B cell (primary cell): ENCODE measurements at regions not wholly inside any gene's neighbourhood (a gene's known extent, or its start where the extent isn't known, plus 50 kb on each side); places are given as distances from the start of the nearest gene placed in this dataset.

Experiments used
- ATAC-seq: fragments of 200-7000 bp; cut with Tn5 transposase; one replicate; pipeline ENCODE4 v1.10.0; 2021; ENCODE audit warnings: low read depth, mild to moderate bottlenecking, moderate number of reproducible peaks, moderate library complexity
- CTCF ChIA-PET: fragments of 350-600 bp; sonication (Branson Sonifier 250); formaldehyde crosslinking; loops from one replicate; lab custom pipeline; 2021; ENCODE audit warnings: antibody characterized with exemption, inconsistent platforms; lab: Charles Lee
- POLR2A ChIA-PET: fragments of 350-600 bp; sonication (Branson Sonifier 250); formaldehyde crosslinking; loops from one replicate; lab custom pipeline; 2021; ENCODE audit warnings: antibody characterized with exemption; lab: Charles Lee
- DNase-seq: peaks from one replicate; pipeline ENCODE4 v3.0.0; 2013
- H2AFZ ChIP-seq: 2 replicates; pipeline ENCODE4 v1.6.1; 2012; ENCODE audit warnings: mild to moderate bottlenecking, low read depth, low read length; ENCODE audit not compliant: insufficient read depth, poor library complexity, severe bottlenecking
- H3K27ac ChIP-seq, 2 donors: 1 replicate in 1 of 2; 2 replicates in 1 of 2; pipeline ENCODE4 v1.5.1; 2012 to 2013; ENCODE audit warnings: low read length in 2 of 2, mild to moderate bottlenecking in 2 of 2, moderate library complexity in 1 of 2
- H3K27me3 ChIP-seq, 4 experiments: fragments of 200-600 bp in 1 of 4; sonication (generic) in 1 of 4; replicated peaks in 1 of 4; 1 replicate in 2 of 4; 2 replicates in 2 of 4; pipeline versions ENCODE4 v1.6.1 to v1.7.0; 2013 to 2016; ENCODE audit warnings: low read length in 3 of 4, mild to moderate bottlenecking in 2 of 4, mixed read lengths in 1 of 4, moderate library complexity in 1 of 4; ENCODE audit not compliant: insufficient read depth in 4 of 4, control insufficient read depth in 3 of 4; ENCODE audit errors: control extremely low read depth in 1 of 4
- H3K36me3 ChIP-seq, 2 experiments: replicated peaks in 1 of 2; 1 replicate in 1 of 2; 2 replicates in 1 of 2; pipeline versions ENCODE4 v1.6.1 to v1.7.1; 2013; ENCODE audit warnings: low read length in 1 of 2; ENCODE audit not compliant: insufficient read depth in 2 of 2, control insufficient read depth in 1 of 2; ENCODE audit errors: control extremely low read depth in 1 of 2, extremely low read depth in 1 of 2
- H3K4me1 ChIP-seq, 2 donors: fragments of 200-600 bp in 1 of 2; sonication (generic) in 1 of 2; 1 replicate in 1 of 2; 2 replicates in 1 of 2; pipeline versions ENCODE4 v1.5.1 to v1.6.1; 2013 to 2017; ENCODE audit warnings: low read length in 2 of 2; ENCODE audit not compliant: control insufficient read depth in 2 of 2, insufficient read depth in 2 of 2
- H3K4me2 ChIP-seq: replicated peaks from 2 replicates; pipeline ENCODE3; 2012; ENCODE audit warnings: mild to moderate bottlenecking, low read depth, low read length; ENCODE audit not compliant: poor library complexity, severe bottlenecking
- H3K4me3 ChIP-seq, 5 experiments: fragments of 200-600 bp in 1 of 5; sonication (generic) in 1 of 5; 1 replicate in 3 of 5; 2 replicates in 2 of 5; pipeline versions ENCODE4 v1.5.1 to v1.7.0; 2011 to 2016; ENCODE audit warnings: low read length in 4 of 5, mild to moderate bottlenecking in 4 of 5, low read depth in 2 of 5, control low read depth in 1 of 5, moderate library complexity in 1 of 5; ENCODE audit not compliant: insufficient read depth in 1 of 5; ENCODE audit errors: control extremely low read depth in 1 of 5, extremely low read depth in 1 of 5
- H3K79me2 ChIP-seq: fragments of 200-600 bp; sonication (generic); one replicate; pipeline ENCODE4 v1.6.0; 2016; ENCODE audit warnings: low read length; ENCODE audit not compliant: control insufficient read depth, insufficient read depth
- H3K9ac ChIP-seq: fragments of 200-600 bp; sonication (generic); 2 replicates; pipeline ENCODE4 v1.6.1; 2017; ENCODE audit warnings: mild to moderate bottlenecking, low read length, moderate library complexity
- H3K9me3 ChIP-seq, 3 donors: one replicate each; pipeline versions ENCODE4 v1.6.1 to v1.7.1; 2013; ENCODE audit warnings: low read length in 2 of 3; ENCODE audit not compliant: control insufficient read depth in 2 of 3, insufficient read depth in 1 of 3; ENCODE audit errors: control extremely low read depth in 1 of 3
- H4K20me1 ChIP-seq: 2 replicates; pipeline ENCODE4 v1.6.0; 2012; ENCODE audit warnings: mild to moderate bottlenecking, low read length; ENCODE audit not compliant: insufficient read depth, control insufficient read depth, poor library complexity, severe bottlenecking
- H3K27ac Mint-ChIP-seq: one replicate; pipeline ENCODE4 v1.8.0; 2021; ENCODE audit warnings: mixed read lengths
- H3K27me3 Mint-ChIP-seq: one replicate; pipeline ENCODE4 v1.8.0; 2021; ENCODE audit warnings: mixed read lengths
- H3K4me1 Mint-ChIP-seq: one replicate; pipeline ENCODE4 v1.8.0; 2021; ENCODE audit warnings: mixed read lengths
- H3K4me3 Mint-ChIP-seq: one replicate; pipeline ENCODE4 v1.8.0; 2021; ENCODE audit warnings: mixed read lengths
- H3K9me3 Mint-ChIP-seq: one replicate; pipeline ENCODE4 v1.8.0; 2022; ENCODE audit warnings: mixed read lengths; ENCODE audit not compliant: insufficient read depth
- CTCF ChIP-seq: fragments of 200-600 bp; IDR thresholded peaks from one replicate; pipeline ENCODE4 v1.8.0; 2022; ENCODE audit warnings: antibody characterized with exemption, mild to moderate bottlenecking
- EZH2 ChIP-seq: IDR thresholded peaks from 2 replicates; pipeline ENCODE4 v1.6.1; 2012; ENCODE audit warnings: borderline replicate concordance, low read depth, mild to moderate bottlenecking, moderate library complexity, low read length; ENCODE audit not compliant: insufficient read depth, poor library complexity, severe bottlenecking
- WGBS: methylation state at CpG from one replicate; pipeline ENCODE4 v1.1.5; 2013; ENCODE audit warnings: missing lambda C conversion rate; ENCODE audit not compliant: insufficient coverage; 5-methylcytosine and 5-hydroxymethylcytosine counted together
- intact Hi-C: fragments of 100-400 bp; cut with micrococcal nuclease; formaldehyde crosslinking; loops from one replicate; pipeline ENCODE4 v1.10.0; 2022

GRCh38 chr14:65794674-65795279, 382.2 kb downstream of the FUT8 start:
- ChIA-PET POLR2A (no interaction called here), CTCF (interaction anchor here (1.2 to 1.3 kb wide), 2 partner anchors 30 to 631 kb away, joined by 3 to 4 read pairs; no protein-coding TSS in a partner anchor)
- Histone ChIP-seq H3K27me3 (no peaks in the 10 kb centered on the region), H3K9me3 (no peaks in the 10 kb centered on the region), H3K9ac (no peak overlapping the region), H3K79me2 (no peaks in the 10 kb centered on the region), H2AFZ (no peak overlapping the region), H3K4me2 (no peak overlapping the region), H3K4me1 (no peaks in the 10 kb centered on the region), H3K4me3 (no peak overlapping the region), H3K36me3 (no peaks in the 10 kb centered on the region), H4K20me1 (no peaks in the 10 kb centered on the region), H3K27ac (no peak overlapping the region)
- TF ChIP-seq CTCF (no peak), EZH2 (no peak)
- H3K27me3 Mint-ChIP-seq = peaks cover 5% of the 10 kb centered on the region
- H3K4me1 Mint-ChIP-seq = no peaks in the 10 kb centered on the region
- DNase-seq (no peak), ATAC-seq (no peak)
- no peak overlapping the region for H3K4me3 Mint-ChIP-seq
- no peak overlapping the region for H3K27ac Mint-ChIP-seq
- 96% methylated on average over 4 of the region's 6 CpGs for WGBS
- no peaks in the 10 kb centered on the region for H3K9me3 Mint-ChIP-seq
- intact Hi-C loops = no loop called here

GRCh38 chr14:65798216-65798615, 385.7 kb downstream of the FUT8 start:
- WGBS = 91% methylated on average over 8 of the region's 8 CpGs
- no peaks in the 10 kb centered on the region for H3K4me1 ChIP-seq

More at GRCh38 chr14:65798216-65798615, 385.7 kb downstream of the FUT8 start:
- Histone ChIP-seq H3K27ac (no peak overlapping the region), H3K79me2 (no peaks in the 10 kb centered on the region), H4K20me1 (no peaks in the 10 kb centered on the region), H3K9me3 (peaks cover 0 to 7% (median 0%) of the 10 kb centered on the region in 3 donors), H3K4me2 (no peak overlapping the region), H3K9ac (no peak overlapping the region), H2AFZ (no peak overlapping the region), H3K36me3 (no peaks in the 10 kb centered on the region), H3K4me3 (no peak overlapping the region), H3K27me3 (no peaks in the 10 kb centered on the region)
- H3K4me3 Mint-ChIP-seq = no peak overlapping the region
- DNase-seq = no peak
- no peak overlapping the region for H3K27ac Mint-ChIP-seq
- no peak for ATAC-seq
- H3K4me1 Mint-ChIP-seq = no peaks in the 10 kb centered on the region
- POLR2A ChIA-PET = no interaction called here
- peaks cover 5% of the 10 kb centered on the region for H3K27me3 Mint-ChIP-seq
- TF ChIP-seq EZH2 (no peak), CTCF (no peak)
- CTCF ChIA-PET = no interaction called here
- no peaks in the 10 kb centered on the region for H3K9me3 Mint-ChIP-seq
- intact Hi-C loops = no loop called here
